HuH-7 (cell line): ENCODE measurements at regions not wholly inside any gene's neighbourhood (a gene's known extent, or its start where the extent isn't known, plus 50 kb on each side); places are given as distances from the start of the nearest gene placed in this dataset.

Source experiments
- DNase-seq: peaks from one replicate; pipeline ENCODE4 v3.0.0; 2011; ENCODE audit warnings: low spot score

DNA sequence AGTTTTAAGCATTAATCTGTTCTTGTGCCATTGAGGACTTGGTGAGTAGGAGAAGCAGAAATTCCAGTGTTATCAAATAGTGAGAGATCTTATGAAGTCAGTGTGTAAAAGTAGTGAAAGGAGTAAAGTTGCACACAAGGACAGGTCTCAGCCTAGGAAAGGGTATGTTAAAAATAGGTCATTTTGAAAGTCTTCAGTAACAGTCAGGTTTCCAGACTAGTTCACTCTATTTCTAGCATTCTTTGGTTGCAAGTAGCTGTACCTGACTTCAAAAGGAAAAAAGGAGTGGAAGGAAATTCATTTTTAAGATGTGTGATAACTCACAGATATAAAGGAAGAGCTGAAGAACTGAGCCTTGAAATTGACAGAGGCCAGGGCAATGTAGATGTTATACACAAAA, 250.1 kb upstream of the SATB1 start:
- no peak for DNase-seq

DNA sequence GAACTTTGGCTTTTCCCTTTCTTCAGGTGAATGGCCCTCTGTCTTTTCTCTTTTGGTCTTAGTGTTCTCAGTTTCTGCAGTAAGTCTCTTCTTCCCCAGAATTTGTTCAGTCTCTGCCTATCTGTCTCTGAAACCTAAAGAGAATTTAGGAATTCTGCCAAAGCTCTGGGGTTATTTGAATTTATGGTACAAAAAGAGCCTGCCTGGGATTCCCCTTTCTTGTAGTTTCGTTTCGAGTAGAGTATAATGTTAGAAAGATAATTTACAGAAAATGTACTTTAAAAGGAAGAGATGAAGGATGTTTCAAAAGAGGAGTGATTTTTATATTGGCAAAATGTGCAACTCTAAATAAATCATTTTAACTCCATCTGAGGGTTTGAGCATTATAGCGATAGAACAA, 247.4 kb upstream of the SATB1 start:
- no peak for DNase-seq

DNA sequence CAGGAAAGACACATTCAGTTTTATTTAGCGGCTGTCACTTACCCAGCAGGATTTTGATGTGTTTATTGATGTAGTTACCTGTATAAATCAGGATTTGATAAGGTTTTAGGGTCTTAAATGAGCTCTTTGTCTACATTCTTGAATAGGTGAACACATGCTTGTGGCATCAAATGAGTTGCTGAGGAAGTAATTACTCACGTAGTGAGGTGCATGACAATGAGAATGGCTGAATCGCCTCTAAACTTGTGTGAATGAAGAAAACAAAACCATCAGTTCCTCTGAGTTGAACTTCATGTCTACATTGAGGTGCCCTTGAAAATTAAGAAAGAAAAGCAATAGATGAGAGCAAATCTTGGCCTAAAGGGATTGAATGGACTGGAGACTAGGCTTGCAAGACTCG, 245.6 kb upstream of the SATB1 start:
- no peak for DNase-seq

DNA sequence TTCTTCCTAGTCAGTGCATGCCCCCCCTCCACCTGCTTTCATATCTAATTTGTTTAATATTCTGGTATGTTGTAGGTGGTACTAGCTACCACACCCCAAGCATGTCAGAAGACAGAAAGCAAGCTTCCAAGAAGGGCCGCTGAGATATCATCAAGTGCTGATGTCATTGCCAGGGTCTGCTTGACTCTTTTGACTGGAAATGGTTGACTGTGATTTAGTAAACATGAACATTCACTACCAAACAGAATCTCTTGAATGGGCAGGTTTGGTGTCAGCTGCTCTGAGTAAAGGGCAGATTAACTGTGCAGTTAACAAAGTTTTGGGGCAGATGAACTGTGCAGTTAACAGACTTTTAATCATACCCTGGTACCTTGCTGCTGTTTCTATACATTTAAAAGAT, 244.2 kb upstream of the SATB1 start:
- no peak for DNase-seq

DNA sequence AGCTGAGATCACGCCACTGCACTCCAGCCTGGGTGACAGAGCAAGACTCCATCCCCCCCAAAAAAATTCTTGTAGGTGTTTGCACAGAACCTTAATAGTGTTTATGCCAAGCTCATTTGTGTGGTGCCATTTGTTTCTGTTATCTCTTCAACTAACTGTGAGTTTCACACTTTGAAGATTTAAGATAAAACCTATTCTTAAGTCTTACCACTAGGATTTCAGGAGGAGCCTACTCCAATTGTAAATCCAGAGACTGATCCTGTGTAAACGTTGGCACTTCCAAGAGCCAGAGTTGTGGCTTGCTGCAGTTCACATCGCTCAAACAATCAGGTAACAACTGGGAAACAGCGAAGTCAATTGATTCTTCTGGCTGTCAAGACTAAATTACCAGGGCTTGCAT, 242.4 kb upstream of the SATB1 start:
- DNase-seq: no peak

DNA sequence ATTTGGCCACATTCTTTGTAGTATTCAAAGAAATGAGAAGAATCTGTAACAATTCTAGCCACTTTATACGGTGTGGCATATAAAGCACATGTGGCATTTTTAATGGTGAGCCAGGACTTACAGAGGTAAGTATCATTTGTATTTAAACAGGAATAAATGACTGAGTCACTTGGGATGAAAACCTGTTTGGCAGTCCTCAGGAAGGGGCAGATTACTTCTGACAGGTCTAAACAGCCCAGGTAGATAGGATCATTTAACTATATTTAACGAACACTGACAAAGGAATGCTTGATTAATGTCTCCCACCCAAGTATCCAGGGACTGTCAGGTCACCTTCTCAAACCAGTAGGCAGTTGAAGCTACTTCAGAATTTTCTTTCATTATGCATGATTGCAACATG, 241.5 kb upstream of the SATB1 start:
- DNase-seq: no peak

DNA sequence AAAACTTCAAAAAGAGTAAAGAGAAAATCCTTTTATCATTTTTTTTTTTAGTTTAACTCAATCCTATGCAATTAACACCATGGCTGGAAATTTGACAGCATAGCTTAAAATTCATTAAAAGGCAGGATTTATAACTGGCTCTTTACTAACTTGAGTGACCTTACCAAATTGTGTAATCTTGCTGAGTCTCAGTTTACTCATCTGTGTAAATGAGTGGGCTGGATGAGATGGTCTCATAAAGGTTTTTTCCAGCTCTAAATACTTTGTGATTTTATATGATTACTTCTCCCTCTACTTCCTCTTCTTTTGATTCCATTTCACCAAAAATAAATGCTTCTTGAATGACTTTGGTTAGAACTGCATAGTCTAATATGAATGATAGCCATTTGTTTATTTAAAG, 234.9 kb upstream of the SATB1 start:
- no peak for DNase-seq

DNA sequence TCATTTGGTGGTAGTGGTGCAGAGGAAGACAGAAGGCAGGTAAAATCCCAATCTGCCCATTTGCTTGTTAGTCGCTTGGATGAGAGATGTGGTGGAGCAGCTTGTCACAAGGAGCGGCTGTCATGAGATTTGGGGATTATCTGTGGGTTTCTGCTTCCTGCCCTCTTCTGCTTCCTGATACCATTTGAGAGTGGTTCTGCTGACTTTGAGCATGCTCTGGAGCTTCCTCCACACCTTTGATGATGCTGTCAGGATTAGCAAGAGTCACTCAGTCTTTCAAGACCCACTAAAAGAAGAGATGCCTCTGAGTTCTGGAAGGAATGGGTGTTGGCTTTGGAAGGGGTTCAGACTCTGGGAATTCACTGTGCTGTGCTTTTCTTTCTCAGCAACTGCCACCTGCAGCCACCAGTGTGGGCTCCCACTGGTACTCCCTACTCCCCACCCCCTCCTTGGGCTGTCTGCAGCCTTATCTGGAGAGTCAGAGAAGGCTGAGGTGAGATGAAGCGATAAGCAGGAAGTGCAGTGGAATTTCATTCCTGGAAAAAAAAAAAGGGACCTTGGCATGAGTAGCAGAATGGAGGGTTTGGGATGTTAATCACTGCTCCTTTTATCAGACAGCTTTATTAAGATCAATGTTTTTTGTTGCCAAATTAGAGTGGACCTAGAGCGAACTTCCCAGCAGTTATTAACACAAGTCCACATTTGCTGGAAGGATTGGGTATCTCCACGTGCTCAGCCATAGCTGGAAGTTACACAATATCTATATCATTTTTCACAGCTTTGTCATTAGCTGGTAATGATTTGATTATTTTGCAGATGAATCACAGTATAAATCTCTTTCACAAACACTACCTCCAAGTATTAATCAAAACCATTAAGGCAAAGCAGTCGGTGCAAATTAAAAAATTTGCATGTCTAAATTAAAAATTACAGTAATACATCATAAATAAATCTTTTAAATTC, 233.0 kb upstream of the SATB1 start:
- no peak for DNase-seq

DNA sequence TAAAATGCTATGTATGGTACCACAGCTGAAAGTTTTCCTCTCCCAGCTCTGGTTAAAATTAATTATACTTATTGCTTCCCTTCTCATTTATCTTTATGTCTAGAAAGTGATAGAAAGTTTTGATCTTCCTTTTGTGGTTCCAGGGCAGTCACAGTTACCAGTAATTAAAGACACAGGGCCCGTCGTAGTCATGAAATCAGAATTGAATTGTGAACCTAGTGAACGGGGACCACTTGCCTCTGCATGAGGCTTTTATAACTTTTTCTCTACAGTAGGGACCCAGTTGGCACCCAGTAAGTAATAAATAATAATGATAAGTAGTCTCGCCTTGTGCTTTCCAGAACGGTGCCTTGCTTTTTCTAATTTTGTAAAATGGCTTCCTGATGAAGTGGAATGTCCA, 231.7 kb upstream of the SATB1 start:
- DNase-seq: no peak

DNA sequence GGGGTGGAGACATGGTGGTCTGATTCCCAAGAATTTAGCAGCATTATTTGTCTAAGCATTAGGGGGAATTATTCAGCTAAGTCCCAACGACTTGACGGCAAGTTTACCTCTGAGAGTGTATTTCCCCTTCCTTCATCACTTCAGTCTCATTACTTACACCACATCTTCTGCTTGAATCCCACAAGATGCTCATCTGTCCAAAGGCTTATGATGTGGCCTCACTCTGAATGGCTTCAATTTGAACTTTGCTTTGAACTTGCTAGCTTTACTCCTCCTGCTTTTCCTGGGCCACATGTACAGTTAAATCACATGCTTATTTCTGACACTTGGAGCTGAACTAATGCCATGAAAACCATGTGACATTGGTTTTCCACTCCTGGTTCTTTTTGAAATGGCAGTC, 231.3 kb upstream of the SATB1 start:
- no peak for DNase-seq

DNA sequence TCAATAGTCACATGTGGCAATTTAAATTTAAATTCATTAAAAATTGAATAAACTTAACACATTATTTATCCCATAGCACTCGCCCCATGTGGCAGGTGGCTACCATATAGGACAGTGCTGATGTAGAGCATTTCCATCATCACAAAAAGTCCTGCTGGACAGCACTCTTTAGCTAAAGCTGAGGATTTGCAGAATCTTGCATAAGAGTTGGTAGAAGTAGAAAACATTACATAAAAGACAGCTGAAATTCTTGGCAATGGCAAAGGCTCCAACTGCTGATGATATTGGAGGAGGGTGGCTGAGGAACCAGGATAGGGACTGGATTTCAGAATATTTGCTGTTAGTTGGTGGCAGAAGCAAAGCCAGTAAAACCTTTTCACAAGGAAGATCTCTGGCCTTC, 230.7 kb upstream of the SATB1 start:
- no peak for DNase-seq

DNA sequence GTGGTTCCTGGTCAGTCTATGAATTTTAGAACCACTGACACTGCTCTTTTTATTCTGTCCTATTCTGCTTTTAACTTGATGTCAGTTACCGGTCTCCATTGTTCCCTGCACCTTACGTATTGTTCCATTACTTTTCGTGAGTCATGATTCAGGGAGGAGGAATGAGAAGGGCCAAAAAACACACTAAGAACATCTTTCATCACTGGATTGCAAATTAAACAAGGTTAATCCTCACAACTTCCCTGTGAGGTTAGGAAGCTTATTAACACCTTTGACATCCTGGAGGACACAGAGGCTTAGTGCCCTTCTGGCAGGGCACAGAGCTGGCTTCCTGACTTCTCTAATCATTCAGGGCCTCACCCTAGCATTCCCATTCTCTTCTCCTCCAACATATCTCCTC, 227.6 kb upstream of the SATB1 start:
- no peak for DNase-seq

DNA sequence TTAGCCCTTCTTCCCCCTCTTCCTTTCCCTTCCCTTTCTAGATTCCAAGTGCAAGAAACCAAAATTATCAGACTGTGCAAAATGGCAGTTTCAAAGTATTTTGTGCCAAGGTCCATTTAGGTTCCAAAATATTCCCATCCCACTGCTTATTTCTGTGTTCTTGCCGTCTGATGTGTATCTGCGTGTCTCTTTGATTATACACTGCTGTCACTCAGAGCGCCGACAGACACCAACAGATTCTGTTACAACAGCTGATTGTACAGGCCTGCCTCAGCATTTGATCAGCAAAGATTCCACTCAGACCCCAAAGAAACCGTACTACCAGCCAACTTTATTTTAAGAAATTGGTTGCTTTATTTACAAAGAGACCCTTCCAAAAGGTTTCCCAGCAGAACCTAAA, 225.6 kb upstream of the SATB1 start:
- no peak for DNase-seq

DNA sequence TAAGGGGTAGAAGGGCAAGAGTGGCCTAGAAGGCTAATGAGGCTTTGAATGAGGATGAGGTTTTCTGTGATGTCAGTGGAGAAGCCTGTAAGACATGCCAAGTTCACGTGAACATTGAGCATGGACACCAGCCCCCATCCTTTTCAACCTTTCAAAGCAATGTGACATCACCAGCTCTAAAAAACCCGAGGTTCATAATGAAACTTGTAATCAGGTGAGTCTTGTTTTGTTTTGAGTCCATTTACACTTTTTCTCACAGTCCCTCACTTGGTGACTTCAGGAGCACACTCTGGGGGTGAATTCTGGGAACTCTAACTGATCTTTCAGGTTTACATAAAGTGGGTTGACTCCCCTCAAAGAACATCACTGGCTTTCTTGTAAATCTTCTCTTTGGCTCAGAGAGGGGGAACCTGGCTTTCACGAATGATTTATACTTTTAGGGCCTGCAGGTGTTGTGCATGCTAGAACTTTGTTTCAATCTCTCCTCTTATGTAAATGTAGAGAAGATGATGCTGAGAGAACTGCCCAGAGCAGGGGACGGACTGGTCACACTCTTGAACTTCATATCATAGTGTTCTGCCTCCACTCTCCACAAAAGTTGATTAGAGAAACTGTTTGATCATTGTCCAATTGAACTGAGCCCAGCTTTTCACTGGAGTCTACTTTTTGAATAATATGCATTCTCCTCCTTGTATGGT, 224.7 kb upstream of the SATB1 start:
- DNase-seq: no peak

DNA sequence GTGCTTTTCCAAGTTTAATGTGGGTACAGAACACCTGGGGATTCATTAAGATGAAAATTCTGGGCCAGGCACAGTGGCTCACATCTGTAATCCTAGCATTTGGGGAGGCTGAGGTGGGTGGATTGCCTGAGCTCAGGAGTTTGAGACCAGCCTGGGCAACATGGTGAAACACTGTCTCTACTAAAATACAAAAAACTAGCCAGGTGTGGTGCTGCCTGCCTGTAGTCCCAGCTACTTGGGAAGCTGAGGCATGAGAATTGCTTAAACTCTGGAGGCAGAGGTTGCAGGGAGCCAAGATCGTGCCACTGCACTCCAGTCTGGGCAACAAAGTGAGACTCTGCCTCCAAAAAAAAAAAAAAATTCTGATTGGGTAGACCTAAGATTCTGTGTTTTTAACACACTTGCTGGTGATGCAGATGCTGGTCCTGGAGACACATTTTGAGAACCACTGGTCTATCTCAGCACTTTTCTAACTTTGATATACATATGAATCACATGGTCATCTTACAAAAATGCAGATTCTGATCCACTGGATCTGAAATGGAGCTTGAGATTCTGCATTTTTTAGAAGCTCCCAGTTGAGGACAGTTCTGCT, 223.8 kb upstream of the SATB1 start:
- DNase-seq: no peak

DNA sequence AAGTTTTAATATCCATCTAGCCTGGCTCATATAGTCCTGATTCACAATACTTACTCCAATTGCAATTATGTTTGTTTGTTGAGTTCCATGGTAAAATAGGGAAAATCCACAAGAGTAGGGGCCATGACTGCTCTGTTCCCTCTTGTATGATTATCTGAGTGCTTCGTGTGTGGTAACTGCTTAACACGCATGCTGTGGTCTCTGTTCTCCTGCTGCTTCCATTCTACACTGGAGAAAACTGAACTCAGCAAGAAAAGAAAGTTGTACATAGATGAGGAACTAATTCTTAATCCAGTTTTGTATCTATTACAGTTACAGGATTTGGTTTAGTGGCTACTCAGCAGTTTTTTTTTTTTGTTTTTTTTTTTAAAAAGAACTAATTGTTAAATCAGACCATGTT, 223.0 kb upstream of the SATB1 start:
- DNase-seq: no peak

DNA sequence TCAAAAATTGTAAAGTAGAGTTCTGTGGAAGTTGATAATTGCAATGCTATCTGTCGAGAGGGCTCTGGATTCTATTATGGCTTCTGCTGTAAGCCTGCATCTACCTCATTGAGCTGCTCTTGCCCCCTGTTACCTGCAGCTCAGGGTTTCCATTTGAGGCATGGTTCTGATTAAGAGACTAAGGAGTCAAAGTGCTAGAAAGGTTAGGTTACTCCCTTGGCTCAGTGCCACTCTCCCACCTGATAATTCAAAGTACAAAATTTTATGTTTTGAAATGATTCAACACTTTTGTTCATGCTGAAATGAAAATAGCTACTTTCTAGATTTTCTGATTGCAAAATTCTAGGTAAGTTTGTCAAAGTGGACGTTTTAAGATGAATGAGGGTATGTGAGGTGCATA, 220.5 kb upstream of the SATB1 start:
- no peak for DNase-seq

DNA sequence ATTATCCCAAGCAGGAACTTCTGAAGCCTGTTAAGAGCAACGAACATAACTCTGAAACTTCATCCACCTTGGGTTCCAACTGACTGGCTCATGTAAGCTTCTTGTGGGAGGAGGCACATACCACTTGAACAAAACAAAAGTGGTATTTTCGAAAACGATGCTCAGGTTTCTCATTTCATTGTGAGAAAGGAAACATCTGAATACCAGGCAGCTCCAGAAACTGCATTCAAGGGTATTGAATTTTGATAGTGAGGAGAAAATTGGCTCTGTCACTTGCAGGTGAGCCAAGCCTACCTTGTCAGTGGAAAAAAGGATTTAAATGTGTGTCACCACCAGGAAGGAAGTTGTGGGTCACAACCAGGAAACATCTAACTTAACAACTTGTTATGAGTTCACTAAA, 218.1 kb upstream of the SATB1 start:
- DNase-seq: no peak

DNA sequence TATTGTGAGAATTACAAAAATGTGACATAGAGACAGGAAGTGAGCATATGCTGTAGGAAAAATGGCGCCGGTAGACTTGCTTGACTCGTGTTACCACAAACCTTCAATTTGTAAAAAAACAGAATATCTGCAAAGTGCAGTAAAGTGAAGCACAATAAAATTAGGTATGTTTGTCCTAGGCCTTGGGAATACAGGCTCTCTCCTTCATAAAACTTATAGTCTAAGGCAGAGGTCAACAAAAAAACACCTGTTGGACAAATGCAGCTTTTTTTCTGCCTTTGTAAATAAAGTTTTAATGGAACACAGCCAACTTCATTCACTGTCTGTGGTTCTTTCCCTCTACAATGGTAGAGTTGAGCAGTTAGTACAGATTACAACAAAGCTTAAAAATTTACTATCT, 216.8 kb upstream of the SATB1 start:
- no peak for DNase-seq

DNA sequence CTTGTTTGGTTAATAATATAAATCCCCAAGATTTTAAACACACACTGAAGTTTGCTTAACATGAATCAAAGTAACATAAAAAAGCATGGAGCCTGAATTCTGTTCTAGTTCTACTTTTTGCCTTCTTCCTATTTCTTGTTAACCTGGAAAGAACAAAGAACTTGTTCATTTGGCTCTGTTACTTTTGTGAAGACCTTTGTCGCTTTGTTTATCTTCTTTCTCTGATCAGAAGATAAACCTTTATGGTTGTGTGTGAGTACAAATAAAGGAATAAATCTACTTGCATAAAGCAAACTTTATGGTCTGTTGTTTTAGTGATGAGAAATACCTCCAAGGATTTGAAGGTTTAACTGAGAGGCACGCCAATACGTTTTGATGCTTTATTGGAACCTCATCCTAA, 210.1 kb upstream of the SATB1 start:
- DNase-seq: peak; percentile 15

DNA sequence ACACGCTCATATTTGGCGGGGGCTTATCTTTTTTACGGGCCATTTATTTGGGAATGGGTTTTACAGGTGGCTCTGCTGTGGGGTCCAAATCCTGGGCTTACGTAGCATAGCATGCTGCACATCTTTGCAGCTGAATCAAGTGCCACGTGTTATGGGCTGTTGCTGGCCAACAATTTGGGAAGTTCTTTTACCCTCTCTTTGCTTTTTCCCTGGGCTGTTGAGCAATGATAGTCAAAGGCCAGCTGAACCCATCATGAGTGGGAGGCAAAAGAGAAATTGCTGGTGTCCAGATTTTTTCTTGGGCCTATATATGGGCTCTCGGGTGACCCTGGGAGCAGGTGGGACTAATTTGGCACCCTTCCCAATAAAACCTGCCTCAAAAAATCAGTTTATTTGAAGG, 209.3 kb upstream of the SATB1 start:
- no peak for DNase-seq

DNA sequence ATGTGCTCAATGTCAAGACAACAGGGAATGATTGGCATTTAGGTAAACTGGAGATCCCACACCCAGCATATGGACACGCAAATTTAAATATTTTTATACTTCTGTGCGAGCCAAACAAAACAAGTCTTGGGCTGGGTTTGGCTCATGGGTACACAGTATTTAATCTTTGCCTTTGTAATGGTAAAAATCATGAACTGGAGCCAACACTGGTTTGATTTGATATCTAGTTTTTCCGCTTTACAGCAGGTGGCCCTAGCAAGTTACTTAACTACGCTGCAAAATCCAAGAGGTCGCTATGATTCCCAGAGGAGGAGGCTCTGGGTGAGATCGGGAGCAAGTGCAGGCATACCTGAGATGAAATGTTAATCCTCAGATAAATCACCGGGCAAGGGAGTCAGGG, 207.9 kb upstream of the SATB1 start:
- no peak for DNase-seq

DNA sequence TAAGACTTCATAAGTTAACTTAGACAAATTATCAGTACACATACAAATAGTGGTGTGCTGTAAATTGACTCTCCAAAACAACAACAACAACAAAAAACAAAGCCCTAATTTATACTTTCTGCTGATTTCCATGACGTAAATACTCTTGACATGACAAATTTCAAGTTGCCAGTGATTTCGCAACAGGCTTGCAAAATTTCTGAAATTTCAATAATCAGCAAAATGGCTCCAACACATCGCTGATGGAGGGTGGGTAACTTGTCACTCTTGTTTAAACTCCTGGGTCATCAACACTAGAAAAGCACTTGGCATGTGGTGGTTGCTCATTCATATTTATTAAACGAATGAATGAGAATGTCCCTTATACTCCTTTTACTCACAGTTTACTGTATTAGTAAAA, 205.2 kb upstream of the SATB1 start:
- no peak for DNase-seq
